Esophagus mucosa (tissue), 1 donor: ENCODE measurements at regions not wholly inside any gene's neighbourhood (a gene's known extent, or its start where the extent isn't known, plus 50 kb on each side); places are given as distances from the start of the nearest gene placed in this dataset.
"Not testable (repeated sequence)": the region's sequence is repeated elsewhere in the genome, so short reads cannot be mapped to it uniquely, and the experiment has no call there.

Experiments used
- ATAC-seq: fragments of 200-7000 bp; cut with Tn5 transposase; one replicate; pipeline ENCODE4 v1.9.1; 2020
- donor health status: DM: yes; HTN: yes; CAD: no.

DNA sequence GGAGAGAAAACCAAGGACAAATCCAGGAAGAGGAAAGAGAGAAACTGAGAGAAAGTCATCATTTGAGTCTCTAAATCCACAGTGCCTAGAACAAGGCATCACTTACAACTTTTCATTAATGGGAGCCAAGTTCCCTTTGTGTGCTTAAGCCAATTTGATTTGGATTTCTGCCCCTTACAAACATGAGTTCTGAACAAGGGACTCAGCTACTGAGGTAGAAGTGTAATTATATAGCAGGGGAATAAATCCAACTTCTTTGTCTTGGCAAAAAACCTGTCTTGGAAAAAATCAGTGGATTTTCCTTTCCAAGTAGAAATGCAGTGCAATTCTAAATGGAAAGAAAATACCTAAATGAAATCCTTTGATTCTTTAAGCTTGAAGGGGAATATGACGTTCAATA is 307.2 kb upstream of the CNTN3 start:
- no peak for ATAC-seq

DNA sequence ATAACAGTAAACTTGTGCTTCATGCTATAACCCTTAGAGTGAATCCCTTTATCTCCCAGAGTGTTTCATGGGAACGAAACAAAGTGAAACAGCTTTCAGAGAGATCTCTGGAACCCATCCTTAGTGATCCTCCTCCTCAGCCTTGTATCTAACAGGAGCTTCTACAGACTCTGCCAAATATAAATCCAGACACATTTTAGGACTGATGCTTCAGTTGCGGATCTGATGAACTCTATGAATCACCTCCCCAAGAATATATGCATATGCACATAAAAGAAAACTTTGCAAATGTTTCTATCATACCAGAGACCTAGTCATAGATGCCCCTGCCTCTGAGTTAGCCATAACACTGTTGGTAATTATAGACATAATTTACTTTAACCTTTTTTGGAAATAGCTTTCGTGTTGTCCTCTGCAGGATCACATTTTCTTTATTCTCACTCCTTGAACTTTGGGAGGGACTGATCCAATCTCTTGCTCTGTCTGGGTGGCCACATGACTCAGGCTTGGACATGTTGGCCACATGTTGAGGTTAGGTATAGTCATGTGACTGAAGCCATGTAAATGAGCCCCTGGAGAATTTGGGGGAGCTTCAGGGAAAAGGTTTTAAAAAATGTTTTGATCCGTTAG is 306.4 kb upstream of the CNTN3 start:
- ATAC-seq, result no peak

DNA sequence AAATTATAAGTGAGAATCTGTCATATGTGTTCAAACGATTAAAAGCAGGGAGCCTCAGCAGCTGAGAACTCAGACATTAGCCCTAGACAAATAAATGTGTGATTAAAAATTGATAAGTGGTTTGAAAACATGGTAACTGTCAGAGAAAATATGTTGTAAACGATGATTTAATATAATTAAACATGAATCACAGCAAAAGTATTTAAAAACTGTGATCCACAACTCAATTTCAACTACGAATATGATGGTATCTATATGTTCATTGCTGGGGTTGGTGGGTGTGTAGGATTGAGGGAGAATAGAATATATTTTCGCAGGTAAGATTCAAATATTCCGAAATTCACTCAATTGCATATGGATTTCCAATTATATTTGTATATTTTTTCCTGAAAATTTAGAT is 302.2 kb upstream of the CNTN3 start:
- ATAC-seq, result no peak

DNA sequence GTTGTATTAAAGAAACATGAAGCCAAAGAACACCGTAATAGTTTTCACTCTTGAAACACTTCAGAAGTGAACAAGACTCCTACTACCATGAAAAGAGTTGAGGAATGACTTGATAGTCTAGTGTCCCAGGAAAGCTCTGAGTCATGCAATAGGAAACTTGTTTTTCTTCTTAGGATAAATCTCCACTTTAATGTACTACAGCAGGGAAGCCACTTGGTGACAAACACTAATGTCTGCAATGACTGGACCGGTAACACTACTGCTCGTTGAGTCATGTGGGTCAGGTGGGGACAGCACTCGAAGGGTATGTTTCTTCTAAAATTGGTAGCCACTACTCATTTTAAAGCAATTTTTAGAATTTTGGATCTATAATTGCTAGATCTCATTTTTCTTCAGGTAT is 291.7 kb upstream of the CNTN3 start:
- ATAC-seq, result no peak

DNA sequence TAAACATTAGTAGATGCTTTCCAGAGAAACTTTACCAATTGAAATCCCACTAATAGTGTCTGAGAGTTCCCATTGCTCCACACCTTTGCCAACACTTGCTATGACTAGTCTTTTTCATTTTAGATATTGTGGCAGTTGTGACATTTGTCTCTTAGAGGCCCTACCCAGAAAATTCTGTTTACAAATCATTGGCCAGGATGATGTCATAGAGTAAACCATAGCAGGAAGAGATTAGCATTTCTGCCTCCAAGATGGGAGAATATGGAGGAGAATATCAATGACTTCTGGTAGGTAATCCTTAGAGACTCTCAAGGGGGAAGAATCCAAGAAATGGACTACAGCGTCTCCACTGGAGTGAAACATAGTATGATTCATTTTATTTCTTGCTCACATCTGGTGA is 291.0 kb upstream of the CNTN3 start:
- no peak for ATAC-seq

DNA sequence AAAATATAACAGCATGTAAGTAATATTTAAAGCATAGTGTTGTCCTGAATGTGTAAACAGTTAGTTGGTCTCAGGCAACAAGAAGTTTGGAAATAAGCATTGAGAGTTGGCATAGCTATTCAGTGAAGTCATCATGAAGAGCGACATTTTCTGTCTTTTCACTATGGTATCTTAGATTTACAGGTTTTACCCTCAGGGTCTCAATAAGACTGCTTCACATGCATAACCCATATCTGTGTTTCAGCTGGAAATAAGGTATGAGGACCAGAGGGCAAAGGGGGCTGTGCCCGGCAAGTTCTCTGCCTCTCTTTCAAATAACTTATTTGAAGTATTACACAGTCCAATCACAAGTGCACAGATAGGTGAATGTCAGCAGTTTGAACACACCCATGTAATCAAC is 290.2 kb upstream of the CNTN3 start:
- ATAC-seq, result no peak

DNA sequence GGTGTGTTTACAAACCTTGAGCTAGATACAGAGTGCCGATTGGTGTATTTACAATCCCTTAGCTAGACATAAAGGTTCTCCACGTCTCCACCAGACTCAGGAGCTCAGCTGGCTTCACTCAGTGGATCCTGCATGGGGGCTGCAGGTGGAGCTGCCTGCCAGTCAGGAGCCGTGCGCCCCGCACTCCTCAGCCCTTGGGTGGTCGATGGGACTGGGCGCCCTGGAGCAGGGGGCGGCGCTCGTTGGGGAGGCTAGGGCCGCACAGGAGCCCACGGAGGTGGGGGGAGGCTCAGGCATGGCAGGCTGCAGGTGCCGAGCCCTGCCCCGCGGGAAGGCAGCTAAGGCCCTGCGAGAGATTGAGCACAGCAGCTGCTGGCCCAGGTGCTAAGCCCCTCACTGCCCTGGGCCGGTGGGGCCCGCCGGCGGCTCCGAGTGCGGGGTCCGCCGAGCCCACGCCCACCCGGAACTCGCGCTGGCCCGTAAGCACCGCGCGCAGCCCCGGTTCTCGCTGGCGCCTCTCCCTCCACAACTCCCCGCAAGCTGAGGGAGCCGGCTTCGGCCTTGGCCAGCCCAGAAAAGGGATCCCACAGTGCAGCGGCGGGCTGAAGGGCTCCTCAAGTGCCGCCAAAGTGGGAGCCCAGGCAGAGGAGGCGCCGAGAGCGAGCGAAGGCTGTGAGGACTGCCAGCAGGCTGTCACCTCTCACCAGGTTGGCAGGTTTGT is 285.5 kb upstream of the CNTN3 start:
- ATAC-seq, result not testable (repeated sequence)

DNA sequence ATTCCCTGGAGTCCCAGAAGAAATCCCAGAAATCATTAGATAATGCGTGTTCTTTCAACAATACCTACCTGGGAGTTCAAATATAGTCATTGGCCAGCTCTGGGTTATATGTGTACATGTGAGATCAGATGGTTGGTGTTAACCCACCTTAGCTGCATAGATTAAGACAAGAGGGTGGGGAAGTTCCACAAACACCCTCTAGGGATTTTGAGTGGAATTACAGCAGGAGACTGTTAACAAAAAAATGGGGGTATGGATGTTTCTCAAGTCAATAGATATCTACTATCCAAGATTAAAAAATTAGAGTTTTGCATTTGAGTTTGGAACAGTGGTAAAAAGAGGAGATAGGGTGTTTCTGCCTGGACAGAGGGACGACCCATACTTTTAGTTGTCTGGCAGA is 282.5 kb upstream of the CNTN3 start:
- ATAC-seq, result no peak

DNA sequence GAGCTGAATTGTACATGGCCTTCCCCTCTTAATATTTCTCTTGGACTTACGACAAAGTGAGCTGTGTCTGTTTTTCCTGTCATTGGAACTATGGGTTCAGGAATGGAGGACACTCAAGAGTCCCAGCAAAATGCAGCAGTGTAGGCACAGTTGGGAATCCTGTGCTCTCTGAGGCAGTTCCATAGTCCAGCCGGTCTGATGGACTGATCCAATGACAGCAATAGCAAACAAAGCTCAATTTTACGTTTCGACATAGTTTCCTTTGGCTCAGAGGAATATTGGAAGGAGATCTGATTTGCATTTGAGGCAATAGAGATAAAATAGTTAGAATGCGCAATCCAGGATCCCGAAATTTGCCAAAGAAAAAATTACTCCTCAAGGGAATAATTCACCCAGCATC is 276.9 kb upstream of the CNTN3 start:
- ATAC-seq, result no peak

DNA sequence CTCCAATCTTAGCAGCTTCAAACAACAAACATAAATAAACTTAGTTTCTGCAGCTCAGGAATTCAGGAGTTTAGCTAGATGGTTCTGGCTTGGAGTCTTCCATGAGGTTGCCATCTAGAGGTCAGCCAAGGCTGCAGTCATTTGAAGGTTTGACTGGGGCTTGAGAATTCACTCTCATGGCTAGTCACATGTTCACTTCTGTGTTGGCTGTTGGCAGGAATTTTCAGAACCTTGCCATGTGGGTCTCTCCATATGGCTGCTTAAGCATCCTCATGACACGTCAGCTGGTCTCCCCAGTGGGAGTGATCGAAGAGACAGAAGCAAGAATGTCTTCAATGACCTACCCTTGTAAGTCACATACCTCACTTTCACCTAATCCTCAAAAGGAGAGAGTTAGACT is 269.2 kb upstream of the CNTN3 start:
- ATAC-seq, result no peak

DNA sequence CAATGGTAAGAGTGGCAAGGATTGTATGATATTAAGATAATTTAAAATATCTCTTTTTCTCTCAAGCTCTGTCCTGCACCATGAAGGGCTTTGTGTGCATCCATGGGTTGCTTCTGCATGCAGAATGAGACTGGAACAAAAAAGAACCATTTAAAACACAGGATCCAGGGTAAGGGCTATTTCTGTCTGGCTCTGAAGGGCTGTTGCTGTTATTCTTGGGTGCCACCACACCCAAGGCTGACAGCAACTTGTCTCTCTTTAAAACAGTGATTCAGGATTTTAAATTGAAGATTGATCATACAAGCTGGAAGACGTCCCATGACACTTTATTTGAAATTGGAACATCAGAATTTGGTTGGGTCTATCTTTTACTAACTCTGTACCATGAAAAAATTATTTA is 268.8 kb upstream of the CNTN3 start:
- no peak for ATAC-seq

DNA sequence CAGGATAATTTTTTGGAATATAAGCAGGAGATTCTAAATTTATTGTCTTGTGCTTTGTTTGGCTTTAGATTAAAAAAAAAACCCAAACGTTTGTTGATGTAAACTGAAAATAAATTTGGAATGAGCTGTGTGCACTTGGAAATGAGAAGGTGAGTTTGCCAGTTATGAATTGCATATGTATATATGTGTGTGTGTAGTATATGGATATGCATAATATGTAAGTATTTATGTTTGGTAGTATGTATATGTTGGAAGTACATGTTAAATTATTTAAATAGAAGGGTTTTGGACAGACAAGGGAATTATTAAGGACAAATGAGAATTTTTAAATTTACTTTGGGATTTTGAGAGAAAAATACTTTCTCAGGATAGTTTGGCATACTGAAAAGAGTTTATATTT is 265.8 kb upstream of the CNTN3 start:
- ATAC-seq, result no peak

DNA sequence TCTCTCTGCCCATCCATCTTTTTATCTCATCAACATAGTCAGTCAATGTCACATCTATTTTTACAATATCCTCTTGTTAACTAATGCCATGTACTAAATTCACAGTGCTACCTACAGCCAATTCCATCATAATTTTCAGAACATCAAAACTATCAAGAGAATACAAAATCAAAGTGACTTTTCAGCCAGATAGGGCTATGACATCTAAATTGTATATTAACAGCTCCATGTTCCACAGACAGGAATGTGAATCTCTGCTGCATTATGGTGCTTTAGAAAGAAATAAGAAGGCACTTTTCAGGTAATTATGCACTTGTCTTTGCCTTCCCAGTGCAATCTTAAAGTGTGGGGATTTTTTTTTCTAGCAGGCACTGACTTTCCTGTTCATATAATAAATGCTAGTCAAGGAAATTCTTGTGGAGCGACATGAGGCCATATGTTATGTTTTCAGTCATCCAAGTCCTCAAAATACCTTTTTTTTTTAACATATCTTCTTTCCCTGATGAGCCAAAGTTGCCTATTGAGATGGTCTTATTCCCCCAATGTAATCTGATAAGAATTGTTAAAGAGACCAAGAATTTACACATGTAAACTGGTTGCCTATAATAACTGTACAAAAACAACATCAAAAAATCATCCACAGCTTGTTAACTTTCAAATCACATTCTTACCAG is 252.0 kb upstream of the CNTN3 start:
- no peak for ATAC-seq

DNA sequence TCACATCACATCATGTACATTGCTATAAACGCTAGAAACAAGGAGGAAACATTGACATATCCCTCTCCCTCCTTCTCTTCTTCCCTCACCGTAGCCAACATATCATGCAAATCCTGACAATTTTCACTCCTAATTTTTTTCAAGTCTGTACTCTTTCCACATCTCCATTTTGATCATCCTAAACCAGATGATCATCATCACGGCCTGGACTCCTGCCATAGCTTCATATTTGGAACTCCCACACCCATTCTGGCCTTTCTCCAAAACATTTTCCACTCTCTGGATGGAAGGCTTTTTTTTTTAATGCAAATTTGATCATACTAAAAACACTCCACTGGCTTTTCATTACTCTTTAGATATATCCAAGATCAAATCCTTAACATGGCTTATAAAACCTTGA is 248.0 kb upstream of the CNTN3 start:
- no peak for ATAC-seq

DNA sequence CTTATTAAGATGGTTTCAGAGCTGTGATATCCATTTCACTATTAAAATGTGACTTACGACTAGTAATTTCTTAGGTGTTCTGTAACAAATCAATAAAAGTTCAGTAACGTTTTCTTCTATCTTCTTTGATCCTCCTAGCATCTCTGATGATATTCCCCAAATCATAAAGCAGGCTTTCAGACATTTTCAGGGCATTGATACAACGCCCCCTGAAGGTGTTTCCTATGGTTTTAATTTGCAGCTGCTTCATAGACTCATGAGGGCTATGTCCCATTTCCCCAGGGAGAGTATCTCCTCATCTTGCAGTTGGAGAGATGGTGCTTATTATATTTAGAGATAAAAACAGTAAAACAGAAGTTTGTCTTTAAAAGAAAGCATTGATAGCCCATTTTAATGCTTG is 246.8 kb upstream of the CNTN3 start:
- no peak for ATAC-seq

DNA sequence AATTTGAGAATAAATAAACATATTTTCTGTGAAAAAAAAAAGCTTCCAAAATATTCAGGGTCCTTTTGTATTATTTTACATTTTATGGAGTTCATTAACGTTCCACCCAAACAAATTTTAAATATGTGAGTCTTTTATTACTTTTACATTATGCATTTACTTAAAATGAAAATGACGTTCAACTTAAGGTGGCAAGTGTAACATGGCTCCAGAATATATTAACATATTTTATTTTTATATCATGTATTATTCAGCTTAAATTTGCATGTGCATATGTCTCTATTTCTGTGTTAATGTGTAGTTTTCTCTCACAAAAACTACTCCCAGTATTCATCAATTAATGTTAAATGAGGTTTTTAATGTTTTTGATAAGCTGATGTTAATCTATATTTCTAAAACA is 243.6 kb upstream of the CNTN3 start:
- ATAC-seq, result no peak

DNA sequence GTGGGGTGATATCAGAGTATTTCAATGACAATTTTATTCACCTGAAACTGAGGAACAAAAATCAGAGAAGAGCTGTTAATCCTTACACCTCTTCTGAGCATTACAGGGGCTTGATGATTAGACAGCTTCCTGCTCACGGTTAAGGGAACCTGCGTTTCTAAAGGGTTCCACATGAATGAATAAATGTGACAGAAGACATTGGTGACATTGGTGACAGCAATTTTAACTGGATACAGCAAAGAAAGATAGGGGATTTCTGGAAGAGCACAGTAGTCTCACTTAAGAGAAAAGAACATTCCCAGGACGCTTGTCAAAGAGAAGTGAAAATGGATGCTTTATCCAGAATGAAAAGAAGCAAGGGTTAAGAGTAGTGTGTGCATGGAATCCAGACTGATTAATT is 235.9 kb upstream of the CNTN3 start:
- no peak for ATAC-seq

DNA sequence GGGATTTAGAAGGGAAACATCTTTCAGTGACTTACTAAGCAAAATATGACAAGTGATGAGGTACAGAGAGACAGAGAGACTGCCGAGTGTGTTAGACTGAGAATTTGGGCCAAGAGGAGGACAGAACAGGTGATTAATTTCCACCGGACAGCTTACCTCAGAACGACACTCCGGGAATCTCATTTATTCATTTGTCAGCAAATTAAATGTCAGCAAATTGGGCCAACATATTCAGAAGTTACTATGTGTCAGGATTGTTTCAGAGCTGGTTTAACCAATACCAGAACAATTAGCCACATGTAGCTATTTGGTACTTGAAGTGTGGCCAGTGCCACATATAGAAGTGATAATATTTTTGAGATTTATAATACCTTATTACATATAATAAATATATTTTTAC is 232.6 kb upstream of the CNTN3 start:
- ATAC-seq, result no peak

DNA sequence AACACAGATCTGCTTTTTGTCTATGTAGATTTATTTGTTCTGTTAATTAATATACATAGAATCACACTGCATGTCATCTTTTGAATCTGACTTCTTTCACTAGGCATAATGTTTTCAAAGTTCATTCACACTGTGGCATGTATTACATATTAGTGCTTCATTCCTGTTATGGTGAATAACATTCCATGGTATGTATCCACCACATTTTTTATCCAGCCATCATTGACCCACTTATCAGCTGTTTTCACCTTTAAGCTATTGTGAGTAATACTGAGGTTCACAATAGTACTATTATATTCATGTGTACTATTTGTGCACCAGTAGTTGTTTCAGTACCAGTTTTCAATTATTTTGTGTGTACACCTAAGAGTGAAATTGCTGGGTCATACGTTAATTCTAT is 230.6 kb upstream of the CNTN3 start:
- no peak for ATAC-seq

DNA sequence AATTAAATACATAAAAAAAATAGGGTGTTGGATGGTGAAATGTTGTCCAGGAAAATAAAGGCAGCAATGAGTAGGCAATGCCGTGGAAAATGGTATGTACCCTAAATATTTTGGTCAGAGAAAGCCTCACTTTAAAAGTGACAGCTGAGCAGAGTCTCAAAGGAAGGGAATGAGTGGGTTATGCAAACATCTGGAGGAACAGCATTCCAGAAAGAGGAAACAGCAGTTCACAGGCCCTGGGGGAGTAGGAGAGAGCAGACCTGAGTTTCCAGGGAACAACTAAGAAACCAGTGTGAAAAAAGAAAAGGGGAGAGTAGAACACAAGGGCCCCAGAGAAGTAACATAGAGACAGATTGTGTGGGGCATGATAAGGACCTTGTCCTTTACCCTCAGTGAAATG is 230.0 kb upstream of the CNTN3 start:
- ATAC-seq, result no peak

DNA sequence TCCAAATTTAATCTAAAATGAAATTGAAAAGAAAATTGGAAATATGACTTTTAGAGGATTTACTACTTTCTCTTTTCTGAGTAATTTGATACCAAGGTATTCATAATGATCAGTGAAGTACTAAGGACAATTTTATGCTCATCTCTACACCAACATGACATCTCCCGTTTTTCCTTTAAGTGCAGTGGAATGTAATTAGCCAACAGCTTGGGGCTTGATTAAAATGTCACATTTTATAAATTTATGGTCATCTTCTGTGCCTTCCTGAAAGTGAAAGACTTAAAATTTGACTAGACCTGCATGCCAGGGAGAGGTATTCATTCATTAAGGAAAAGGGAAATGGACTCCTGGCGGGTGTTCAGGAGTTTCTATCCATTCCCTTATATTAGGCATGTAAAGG is 228.2 kb upstream of the CNTN3 start:
- no peak for ATAC-seq

DNA sequence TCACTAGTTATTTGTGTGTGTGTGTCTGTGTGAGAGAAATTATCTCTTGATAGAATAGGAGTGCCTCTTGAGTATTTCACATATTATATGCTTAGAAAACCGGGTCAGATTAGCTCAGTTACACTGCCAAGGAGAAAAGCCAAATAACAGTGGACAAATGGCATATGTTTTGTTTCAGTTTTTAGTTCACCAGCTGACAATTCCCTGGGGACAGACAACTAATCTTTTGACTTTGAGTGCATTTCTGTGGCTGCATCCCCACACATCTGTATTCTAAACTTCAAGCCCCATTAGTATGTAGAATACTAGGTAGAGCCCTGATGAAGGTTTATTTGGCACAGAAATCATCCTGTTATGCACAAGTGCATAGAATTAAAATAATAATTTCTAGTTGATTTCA is 227.7 kb upstream of the CNTN3 start:
- no peak for ATAC-seq

DNA sequence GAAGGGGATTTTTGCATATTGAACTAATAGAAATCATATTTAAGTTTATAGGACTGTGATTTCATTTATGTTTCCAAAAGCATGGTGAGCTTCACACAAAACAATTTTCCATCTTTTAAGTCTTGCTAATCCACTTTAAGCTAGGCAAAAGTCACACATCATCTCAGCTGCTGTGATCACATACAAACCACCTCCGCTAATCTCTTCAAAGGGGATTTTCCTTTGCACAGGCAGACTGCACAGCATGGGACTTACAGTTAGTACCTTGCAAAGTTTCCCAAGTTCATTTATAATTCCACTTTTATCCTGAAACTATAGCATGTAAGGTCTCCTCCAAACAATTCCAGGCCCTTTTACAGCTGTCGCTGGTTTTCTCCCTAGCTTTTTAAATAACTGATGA is 225.1 kb upstream of the CNTN3 start:
- ATAC-seq, result no peak

DNA sequence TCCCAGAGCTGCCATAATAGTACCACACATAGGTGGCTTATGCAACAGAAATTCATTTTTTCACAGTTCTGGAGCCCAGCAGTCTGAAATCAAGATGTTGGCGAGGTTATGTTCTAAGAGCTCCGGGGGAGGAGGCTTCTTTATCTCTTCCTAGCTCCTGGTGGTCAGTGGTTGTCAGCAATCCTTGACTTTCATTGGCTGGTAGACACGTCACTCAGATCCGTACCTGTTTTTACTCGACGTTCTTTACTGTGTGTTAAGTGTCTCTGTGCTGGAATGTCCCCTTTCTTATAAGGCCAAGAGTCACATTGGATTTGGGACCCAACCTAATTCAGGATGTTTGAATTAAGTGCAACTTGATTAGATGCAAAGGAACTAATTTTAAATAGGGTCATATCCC is 218.5 kb upstream of the CNTN3 start:
- ATAC-seq, result no peak
